ENCODE measurements at regions not wholly inside any gene's neighbourhood (a gene's known extent, or its start where the extent isn't known, plus 50 kb on each side); places are given as distances from the start of the nearest gene placed in this dataset.
A peak's percentile ranks its signal among the peaks of the same experiment; 100 is the strongest.

- intact Hi-C loops (cut with DNase I) = no loop called here
- DNase-seq (ENCODE audit: low spot score) = no peak
These were observed 333.2 kb downstream of the CASP12 start for GRCh38 chr11:104564921-104565582.

GRCh38 chr11:104556606-104557301 is 341.5 kb downstream of the CASP12 start:
- intact Hi-C loops (cut with DNase I) = no loop called here
- no peak for DNase-seq (ENCODE audit: low spot score)

- intact Hi-C loops (cut with DNase I) = no loop called here
- no peak for DNase-seq (ENCODE audit: low spot score)
These were observed 349.2 kb downstream of the CASP12 start for GRCh38 chr11:104549019-104549418.

- no peak for DNase-seq (ENCODE audit: low spot score)
- intact Hi-C loops (cut with DNase I) = no loop called here
These were observed 350.1 kb downstream of the CASP12 start for GRCh38 chr11:104547996-104548661.

- intact Hi-C loops (cut with DNase I) = no loop called here
- no peak for DNase-seq (ENCODE audit: low spot score)
These were observed 351.8 kb downstream of the CASP12 start for GRCh38 chr11:104546501-104546900.

GRCh38 chr11:104541701-104542100 is 356.6 kb downstream of the CASP12 start:
- intact Hi-C loops (cut with DNase I) = no loop called here
- DNase-seq (ENCODE audit: low spot score) = no peak

- intact Hi-C loops (cut with DNase I) = no loop called here
These were observed 359.9 kb downstream of the CASP12 start for GRCh38 chr11:104538313-104538712.

GRCh38 chr11:104534278-104534677 is 364.0 kb downstream of the CASP12 start:
- intact Hi-C loops (cut with DNase I) = no loop called here
- DNase-seq (ENCODE audit: low spot score) = no peak

More at GRCh38 chr11:104538313-104538712, 359.9 kb downstream of the CASP12 start:
- no peak for DNase-seq (ENCODE audit: low spot score)

- DNase-seq (ENCODE audit: low spot score) = no peak
- intact Hi-C loops (cut with DNase I) = no loop called here
These were observed 366.4 kb downstream of the CASP12 start for GRCh38 chr11:104531894-104532293.

- intact Hi-C loops (cut with DNase I) = no loop called here
- no peak for DNase-seq (ENCODE audit: low spot score)
These were observed 367.1 kb upstream of the PDGFD start for GRCh38 chr11:104531075-104531474.

GRCh38 chr11:104529906-104530305 is 366.0 kb upstream of the PDGFD start:
- no peak for DNase-seq (ENCODE audit: low spot score)
- intact Hi-C loops (cut with DNase I) = no loop called here

- DNase-seq (ENCODE audit: low spot score) = no peak
- intact Hi-C loops (cut with DNase I) = no loop called here
These were observed 365.3 kb upstream of the PDGFD start for GRCh38 chr11:104529213-104529612.

- intact Hi-C loops (cut with DNase I) = no loop called here
- no peak for DNase-seq (ENCODE audit: low spot score)
These were observed 362.1 kb upstream of the PDGFD start for GRCh38 chr11:104526006-104526405.

GRCh38 chr11:104525416-104525815 is 361.5 kb upstream of the PDGFD start:
- no peak for DNase-seq (ENCODE audit: low spot score)
- intact Hi-C loops (cut with DNase I) = no loop called here

- intact Hi-C loops (cut with DNase I) = no loop called here
- no peak for DNase-seq (ENCODE audit: low spot score)
These were observed 360.3 kb upstream of the PDGFD start for GRCh38 chr11:104524254-104524653.

- intact Hi-C loops (cut with DNase I) = no loop called here
- no peak for DNase-seq (ENCODE audit: low spot score)
These were observed 359.7 kb upstream of the PDGFD start for GRCh38 chr11:104523611-104524010.

GRCh38 chr11:104522650-104523049 is 358.7 kb upstream of the PDGFD start:
- intact Hi-C loops (cut with DNase I) = no loop called here
- DNase-seq (ENCODE audit: low spot score) = no peak

GRCh38 chr11:104522123-104522522 is 358.2 kb upstream of the PDGFD start:
- intact Hi-C loops (cut with DNase I) = no loop called here
- no peak for DNase-seq (ENCODE audit: low spot score)

GRCh38 chr11:104510169-104510568 is 346.2 kb upstream of the PDGFD start:
- DNase-seq (ENCODE audit: low spot score) = no peak
- intact Hi-C loops (cut with DNase I) = no loop called here

- intact Hi-C loops (cut with DNase I) = no loop called here
These were observed 326.2 kb upstream of the PDGFD start for GRCh38 chr11:104490182-104490581.

GRCh38 chr11:104488561-104488960 is 324.6 kb upstream of the PDGFD start:
- intact Hi-C loops (cut with DNase I) = no loop called here
- DNase-seq (ENCODE audit: low spot score) = no peak

More at GRCh38 chr11:104490182-104490581, 326.2 kb upstream of the PDGFD start:
- peak; percentile 73 for DNase-seq (ENCODE audit: low spot score)
